ENCODE measurements at regions not wholly inside any gene's neighbourhood (a gene's known extent, or its start where the extent isn't known, plus 50 kb on each side); places are given as distances from the start of the nearest gene placed in this dataset.

GRCh38 chr3:66618066-66618465, 117.2 kb upstream of the LRIG1 start:
- Histone ChIP-seq H3K4me1 (no peaks in the 10 kb centered on the region), H3K4me3 (no peak overlapping the region), H3K27me3 (no peaks in the 10 kb centered on the region), H3K36me3 (replicated peaks in 1 of 2; ENCODE audit: insufficient read depth in 1 of 2, low read depth in 2 of 2) (no peaks in the 10 kb centered on the region), H3K27ac (no peak overlapping the region), H3K9me3 (no peaks in the 10 kb centered on the region)
- WGBS, 2 donors = 80 to 83% methylated on average over 4 of the region's 4 CpGs
- TF ChIP-seq CTCF (IDR thresholded peaks at IDR 0.05) = no peak
- no peak for TF ChIP-seq POLR2A (IDR thresholded peaks at IDR 0.05)
- intact Hi-C loops (cut with DNase I) = no loop called here
- DNase-seq (no peak), ATAC-seq (no peak)

GRCh38 chr3:66620296-66620695, 119.5 kb upstream of the LRIG1 start:
- Histone ChIP-seq H3K36me3 (replicated peaks in 1 of 2; ENCODE audit: insufficient read depth in 1 of 2, low read depth in 2 of 2) (no peaks in the 10 kb centered on the region), H3K4me1 (no peaks in the 10 kb centered on the region), H3K4me3 (no peak overlapping the region), H3K27ac (no peak overlapping the region), H3K9me3 (no peaks in the 10 kb centered on the region), H3K27me3 (no peaks in the 10 kb centered on the region)
- 82 to 90% methylated on average over 9 of the region's 9 CpGs for WGBS, 2 donors
- TF ChIP-seq CTCF (IDR thresholded peaks at IDR 0.05) (no peak), POLR2A (IDR thresholded peaks at IDR 0.05) (no peak)
- DNase-seq (no peak), ATAC-seq (no peak)
- intact Hi-C loops (cut with DNase I) = no loop called here

GRCh38 chr3:66622756-66623457, 122.1 kb upstream of the LRIG1 start:
- WGBS, 2 donors = 96 to 100% methylated on average over 2 of the region's 2 CpGs
- intact Hi-C loops (cut with DNase I) = no loop called here

GRCh38 chr3:66625505-66626216, 124.8 kb upstream of the LRIG1 start:
- no peak for ATAC-seq
- no peak for TF ChIP-seq CTCF (IDR thresholded peaks at IDR 0.05)
- no peak for TF ChIP-seq POLR2A (IDR thresholded peaks at IDR 0.05)
- Histone ChIP-seq H3K4me1 (peaks cover 4% of the 10 kb centered on the region), H3K9me3 (no peaks in the 10 kb centered on the region), H3K27ac (no peak overlapping the region), H3K36me3 (replicated peaks in 1 of 2; ENCODE audit: insufficient read depth in 1 of 2, low read depth in 2 of 2) (no peaks in the 10 kb centered on the region), H3K27me3 (no peaks in the 10 kb centered on the region), H3K4me3 (no peak overlapping the region)
- WGBS, 2 donors = 54 to 57% methylated on average over 5 of the region's 5 CpGs
- intact Hi-C loops (cut with DNase I) = no loop called here
- DNase-seq = no peak

More at GRCh38 chr3:66622756-66623457, 122.1 kb upstream of the LRIG1 start:
- Histone ChIP-seq H3K27me3 (no peaks in the 10 kb centered on the region), H3K4me3 (no peak overlapping the region), H3K9me3 (no peaks in the 10 kb centered on the region), H3K4me1 (peaks cover 4% of the 10 kb centered on the region), H3K36me3 (replicated peaks in 1 of 2; ENCODE audit: insufficient read depth in 1 of 2, low read depth in 2 of 2) (no peaks in the 10 kb centered on the region), H3K27ac (no peak overlapping the region)
- DNase-seq = no peak
- TF ChIP-seq POLR2A (IDR thresholded peaks at IDR 0.05) = no peak
- no peak for TF ChIP-seq CTCF (IDR thresholded peaks at IDR 0.05)
- no peak for ATAC-seq
